Mammary epithelial cell (primary cell): ENCODE measurements at regions not wholly inside any gene's neighbourhood (a gene's known extent, or its start where the extent isn't known, plus 50 kb on each side); places are given as distances from the start of the nearest gene placed in this dataset.

ENCODE experiments used
- EZH2 ChIP-seq: IDR thresholded peaks from 2 replicates; pipeline ENCODE4 v1.6.1; 2012; ENCODE audit warnings: low read length, inconsistent platforms, borderline replicate concordance
- TF ChIP-seq, protein P1 (sequence below), 2 donors: IDR thresholded peaks in 1 of 2; conservative IDR thresholded peaks in 1 of 2; 2 replicates each; pipeline ENCODE4 v1.5.1; 2011 to 2012; ENCODE audit warnings: inconsistent platforms in 2 of 2, low read length in 2 of 2, mild to moderate bottlenecking in 2 of 2, control low read depth in 1 of 2, low read depth in 1 of 2; ENCODE audit not compliant: insufficient read depth in 1 of 2; ENCODE audit errors: extremely low read depth in 1 of 2

DNA sequence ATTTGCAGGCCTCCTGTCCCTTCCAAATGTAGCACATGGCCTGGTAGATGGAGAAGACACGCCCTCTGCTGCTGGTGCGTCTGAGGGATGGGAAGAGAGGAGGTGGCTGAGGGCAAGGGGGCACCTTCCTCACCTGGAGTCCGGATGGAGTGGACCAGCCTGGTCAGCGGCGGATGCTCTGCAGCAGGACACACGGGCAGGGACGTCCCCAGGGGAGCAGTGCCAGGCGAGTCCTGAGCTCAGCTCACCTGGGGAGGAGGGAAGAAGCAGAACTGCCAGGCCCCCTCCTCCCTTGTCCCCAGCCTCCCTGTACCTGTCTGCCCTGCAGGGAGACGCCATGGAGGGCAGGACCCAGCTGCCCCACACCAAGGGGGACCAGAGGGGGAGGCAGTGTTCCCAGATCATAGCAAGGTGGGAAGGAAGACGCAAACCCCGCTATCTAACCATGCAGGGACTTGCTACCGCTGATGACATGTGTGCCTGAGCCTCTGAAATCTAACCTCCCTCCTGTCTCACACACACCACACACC is 1495.9 kb downstream of the BRD1 start:
- TF ChIP-seq, protein P1, sequence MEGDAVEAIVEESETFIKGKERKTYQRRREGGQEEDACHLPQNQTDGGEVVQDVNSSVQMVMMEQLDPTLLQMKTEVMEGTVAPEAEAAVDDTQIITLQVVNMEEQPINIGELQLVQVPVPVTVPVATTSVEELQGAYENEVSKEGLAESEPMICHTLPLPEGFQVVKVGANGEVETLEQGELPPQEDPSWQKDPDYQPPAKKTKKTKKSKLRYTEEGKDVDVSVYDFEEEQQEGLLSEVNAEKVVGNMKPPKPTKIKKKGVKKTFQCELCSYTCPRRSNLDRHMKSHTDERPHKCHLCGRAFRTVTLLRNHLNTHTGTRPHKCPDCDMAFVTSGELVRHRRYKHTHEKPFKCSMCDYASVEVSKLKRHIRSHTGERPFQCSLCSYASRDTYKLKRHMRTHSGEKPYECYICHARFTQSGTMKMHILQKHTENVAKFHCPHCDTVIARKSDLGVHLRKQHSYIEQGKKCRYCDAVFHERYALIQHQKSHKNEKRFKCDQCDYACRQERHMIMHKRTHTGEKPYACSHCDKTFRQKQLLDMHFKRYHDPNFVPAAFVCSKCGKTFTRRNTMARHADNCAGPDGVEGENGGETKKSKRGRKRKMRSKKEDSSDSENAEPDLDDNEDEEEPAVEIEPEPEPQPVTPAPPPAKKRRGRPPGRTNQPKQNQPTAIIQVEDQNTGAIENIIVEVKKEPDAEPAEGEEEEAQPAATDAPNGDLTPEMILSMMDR (conservative IDR thresholded peaks at IDR 0.05 in 1 of 2, IDR thresholded peaks at IDR 0.05 in 1 of 2; ENCODE audit: extremely low read depth in 1 of 2, insufficient read depth in 1 of 2, low read depth in 1 of 2, low read length in 2 of 2) = no peak
- no peak for TF ChIP-seq EZH2
